DMS53 treated with DMSO at 0.1 percent for 48 hours (cell line): ENCODE measurements at regions not wholly inside any gene's neighbourhood (a gene's known extent, or its start where the extent isn't known, plus 50 kb on each side); places are given as distances from the start of the nearest gene placed in this dataset.

Experiments
- DNase-seq: peaks from one replicate; lab custom pipeline; 2025; ENCODE audit not compliant: unreplicated experiment; lab: John Stamatoyannopoulos, UW

GRCh38 chr15:53462651-53463050, 296.8 kb downstream of the WDR72 start:
- no peak for DNase-seq

GRCh38 chr15:53461677-53462076, 297.8 kb downstream of the WDR72 start:
- no peak for DNase-seq

- DNase-seq, result peak; percentile 46
Observed at GRCh38 chr15:53458736-53459135, 300.7 kb downstream of the WDR72 start.

GRCh38 chr15:53457479-53457878, 302.0 kb downstream of the WDR72 start:
- peak; percentile 71 for DNase-seq

- peak; percentile 75 for DNase-seq
Observed at GRCh38 chr15:53454843-53455721, 304.4 kb downstream of the WDR72 start.

- DNase-seq, result peak; percentile 8
Observed at GRCh38 chr15:53454535-53454842, 305.0 kb downstream of the WDR72 start.

GRCh38 chr15:53453253-53454105, 306.0 kb downstream of the WDR72 start:
- DNase-seq, result peak; percentile 79

- DNase-seq, result no peak
Observed at GRCh38 chr15:53448232-53449015, 311.0 kb downstream of the WDR72 start.

- DNase-seq, result no peak
Observed at GRCh38 chr15:53447742-53448141, 311.7 kb downstream of the WDR72 start.

- peak; percentile 35 for DNase-seq
Observed at GRCh38 chr15:53447053-53447574, 312.3 kb downstream of the WDR72 start.

GRCh38 chr15:53446376-53446775, 313.1 kb downstream of the WDR72 start:
- DNase-seq, result peak; percentile 47

- DNase-seq, result no peak
Observed at GRCh38 chr15:53445531-53445930, 313.9 kb downstream of the WDR72 start.

GRCh38 chr15:53437985-53438841, 321.2 kb downstream of the WDR72 start:
- no peak for DNase-seq

- no peak for DNase-seq
Observed at GRCh38 chr15:53437366-53437765, 322.1 kb downstream of the WDR72 start.

GRCh38 chr15:53434174-53434678, 325.2 kb downstream of the WDR72 start:
- no peak for DNase-seq

GRCh38 chr15:53416219-53416940, 343.1 kb downstream of the WDR72 start:
- no peak for DNase-seq

GRCh38 chr15:53414167-53414566, 345.3 kb downstream of the WDR72 start:
- no peak for DNase-seq

- no peak for DNase-seq
Observed at GRCh38 chr15:53412542-53412941, 346.9 kb downstream of the WDR72 start.

GRCh38 chr15:53404930-53405493, 354.5 kb downstream of the WDR72 start:
- no peak for DNase-seq
